ENCODE measurements at regions not wholly inside any gene's neighbourhood (a gene's known extent, or its start where the extent isn't known, plus 50 kb on each side); places are given as distances from the start of the nearest gene placed in this dataset.

DNA sequence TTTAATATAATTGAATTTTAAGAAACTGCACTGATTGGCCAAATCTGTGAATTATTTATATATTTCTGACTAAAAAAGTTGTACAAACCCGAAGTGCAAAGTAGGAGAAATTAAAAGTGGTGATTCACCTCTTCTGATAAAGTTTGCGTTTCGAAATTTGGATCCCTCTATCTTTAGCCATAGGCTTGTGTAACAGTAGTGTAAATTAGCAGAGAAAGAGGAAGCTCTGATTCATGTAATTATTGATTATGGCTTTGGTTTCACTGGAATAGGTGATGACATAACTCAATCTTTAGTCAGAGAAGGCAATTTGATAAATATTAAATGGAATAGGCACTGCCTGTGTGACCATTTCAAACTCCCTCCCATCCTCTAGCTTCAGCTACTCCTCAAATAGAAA is 717.8 kb upstream of the PCDH7 start:
- TF ChIP-seq POLR2A (IDR thresholded peaks at IDR 0.05; ENCODE audit: borderline replicate concordance, extremely low read depth, insufficient read depth, insufficient read length) (no peak), EZH2 (IDR thresholded peaks at IDR 0.05) (no peak), ZNF274 (IDR thresholded peaks at IDR 0.05; ENCODE audit: low read depth, low read length) (no peak), RAD21 (IDR thresholded peaks at IDR 0.05; ENCODE audit: low read depth) (no peak), FOSL1 (IDR thresholded peaks at IDR 0.05; ENCODE audit: low read depth) (no peak)
- TF ChIP-seq, protein P1, sequence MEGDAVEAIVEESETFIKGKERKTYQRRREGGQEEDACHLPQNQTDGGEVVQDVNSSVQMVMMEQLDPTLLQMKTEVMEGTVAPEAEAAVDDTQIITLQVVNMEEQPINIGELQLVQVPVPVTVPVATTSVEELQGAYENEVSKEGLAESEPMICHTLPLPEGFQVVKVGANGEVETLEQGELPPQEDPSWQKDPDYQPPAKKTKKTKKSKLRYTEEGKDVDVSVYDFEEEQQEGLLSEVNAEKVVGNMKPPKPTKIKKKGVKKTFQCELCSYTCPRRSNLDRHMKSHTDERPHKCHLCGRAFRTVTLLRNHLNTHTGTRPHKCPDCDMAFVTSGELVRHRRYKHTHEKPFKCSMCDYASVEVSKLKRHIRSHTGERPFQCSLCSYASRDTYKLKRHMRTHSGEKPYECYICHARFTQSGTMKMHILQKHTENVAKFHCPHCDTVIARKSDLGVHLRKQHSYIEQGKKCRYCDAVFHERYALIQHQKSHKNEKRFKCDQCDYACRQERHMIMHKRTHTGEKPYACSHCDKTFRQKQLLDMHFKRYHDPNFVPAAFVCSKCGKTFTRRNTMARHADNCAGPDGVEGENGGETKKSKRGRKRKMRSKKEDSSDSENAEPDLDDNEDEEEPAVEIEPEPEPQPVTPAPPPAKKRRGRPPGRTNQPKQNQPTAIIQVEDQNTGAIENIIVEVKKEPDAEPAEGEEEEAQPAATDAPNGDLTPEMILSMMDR (IDR thresholded peaks at IDR 0.05 in 2 of 3, conservative IDR thresholded peaks at IDR 0.05 in 1 of 3; ENCODE audit: borderline replicate concordance in 1 of 3, insufficient read depth in 1 of 3, low read depth in 2 of 3, low read length in 2 of 3) = no peak
- TF ChIP-seq, protein P2, sequence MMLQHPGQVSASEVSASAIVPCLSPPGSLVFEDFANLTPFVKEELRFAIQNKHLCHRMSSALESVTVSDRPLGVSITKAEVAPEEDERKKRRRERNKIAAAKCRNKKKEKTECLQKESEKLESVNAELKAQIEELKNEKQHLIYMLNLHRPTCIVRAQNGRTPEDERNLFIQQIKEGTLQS (IDR thresholded peaks at IDR 0.05) = no peak

Measured in HCT116 (cell line).